ENCODE measurements at regions not wholly inside any gene's neighbourhood (a gene's known extent, or its start where the extent isn't known, plus 50 kb on each side); places are given as distances from the start of the nearest gene placed in this dataset.

DNA sequence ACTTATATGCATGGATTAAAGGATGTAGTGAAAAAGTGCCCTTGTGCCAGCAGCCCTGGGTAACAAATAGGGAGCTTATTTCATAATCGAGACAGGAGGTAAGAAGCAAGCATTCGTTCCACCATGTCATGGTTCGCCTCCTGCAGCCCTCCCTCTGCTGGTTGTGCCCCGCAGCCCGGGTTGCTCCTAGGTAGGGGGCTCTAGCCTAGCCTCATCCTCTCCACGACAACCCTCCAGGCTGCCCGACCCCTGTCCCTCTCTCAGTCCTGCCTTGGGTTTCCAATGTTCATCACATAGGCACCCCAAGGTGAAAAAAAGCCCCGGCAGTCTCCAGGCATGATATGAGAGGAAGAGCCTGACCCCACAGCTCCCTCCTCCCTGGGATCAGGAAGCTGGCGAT lies 75.5 kb upstream of the SYNDIG1 start:
- TF ChIP-seq, protein P1, sequence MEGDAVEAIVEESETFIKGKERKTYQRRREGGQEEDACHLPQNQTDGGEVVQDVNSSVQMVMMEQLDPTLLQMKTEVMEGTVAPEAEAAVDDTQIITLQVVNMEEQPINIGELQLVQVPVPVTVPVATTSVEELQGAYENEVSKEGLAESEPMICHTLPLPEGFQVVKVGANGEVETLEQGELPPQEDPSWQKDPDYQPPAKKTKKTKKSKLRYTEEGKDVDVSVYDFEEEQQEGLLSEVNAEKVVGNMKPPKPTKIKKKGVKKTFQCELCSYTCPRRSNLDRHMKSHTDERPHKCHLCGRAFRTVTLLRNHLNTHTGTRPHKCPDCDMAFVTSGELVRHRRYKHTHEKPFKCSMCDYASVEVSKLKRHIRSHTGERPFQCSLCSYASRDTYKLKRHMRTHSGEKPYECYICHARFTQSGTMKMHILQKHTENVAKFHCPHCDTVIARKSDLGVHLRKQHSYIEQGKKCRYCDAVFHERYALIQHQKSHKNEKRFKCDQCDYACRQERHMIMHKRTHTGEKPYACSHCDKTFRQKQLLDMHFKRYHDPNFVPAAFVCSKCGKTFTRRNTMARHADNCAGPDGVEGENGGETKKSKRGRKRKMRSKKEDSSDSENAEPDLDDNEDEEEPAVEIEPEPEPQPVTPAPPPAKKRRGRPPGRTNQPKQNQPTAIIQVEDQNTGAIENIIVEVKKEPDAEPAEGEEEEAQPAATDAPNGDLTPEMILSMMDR (IDR thresholded peaks at IDR 0.05; ENCODE audit: insufficient read depth, low read length, poor library complexity, severe bottlenecking): no peak
- H3K4me3 ChIP-seq (ENCODE audit: low read depth, low read length): no peak overlapping the region
- no peaks in the 10 kb centered on the region for H3K27me3 ChIP-seq (ENCODE audit: control insufficient read depth, insufficient read depth, low read length)
- DNase-seq (ENCODE audit: low read depth): no peak
- no peaks in the 10 kb centered on the region for H3K36me3 ChIP-seq (ENCODE audit: control insufficient read depth, insufficient read depth, low read length)

DNA sequence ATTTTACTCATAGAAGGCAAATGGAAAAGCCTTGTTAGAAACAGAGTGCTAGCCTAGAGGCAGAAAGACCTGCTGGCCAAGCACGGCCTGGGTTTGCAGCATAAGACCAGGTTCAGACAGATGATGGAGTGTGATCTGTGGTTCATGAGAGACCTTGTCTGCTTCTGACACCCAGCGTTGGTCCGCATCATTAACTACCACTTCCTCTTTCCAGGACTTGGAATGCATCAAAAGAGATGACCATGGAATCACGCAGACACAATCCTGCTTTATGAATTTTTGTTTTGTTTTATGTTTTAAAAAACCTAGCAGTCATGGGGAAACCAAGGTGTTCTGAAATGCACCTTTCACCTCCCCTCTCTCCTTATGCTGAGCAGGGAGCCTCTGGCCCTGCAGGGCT lies 76.8 kb upstream of the SYNDIG1 start:
- Histone ChIP-seq H3K36me3 (ENCODE audit: control insufficient read depth, insufficient read depth, low read length) (no peaks in the 10 kb centered on the region), H3K27me3 (ENCODE audit: control insufficient read depth, insufficient read depth, low read length) (no peaks in the 10 kb centered on the region), H3K4me3 (ENCODE audit: low read depth, low read length) (no peak overlapping the region)
- TF ChIP-seq, protein P1 (IDR thresholded peaks at IDR 0.05; ENCODE audit: insufficient read depth, low read length, poor library complexity, severe bottlenecking): no peak
- no peak for DNase-seq (ENCODE audit: low read depth)

DNA sequence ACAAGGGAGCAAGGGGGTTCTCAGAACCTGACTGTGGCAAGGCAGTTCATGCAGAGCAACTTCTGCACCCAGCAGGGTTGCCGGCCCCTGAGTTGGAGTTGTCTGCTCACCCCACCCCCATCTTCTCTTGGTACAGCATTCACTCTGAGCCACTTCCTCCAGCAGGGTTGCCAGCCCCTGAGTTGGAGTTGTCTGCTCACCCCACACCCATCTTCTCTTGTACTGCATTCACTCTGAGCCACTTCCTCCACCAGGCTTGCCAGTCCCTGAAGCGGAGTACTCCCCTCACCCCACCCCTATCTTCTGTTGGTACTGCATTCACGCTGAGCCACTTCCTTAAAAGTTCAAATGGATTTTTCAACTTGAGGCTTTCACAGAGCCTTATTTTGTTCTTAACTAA lies 79.7 kb upstream of the SYNDIG1 start:
- no peak overlapping the region for H3K4me3 ChIP-seq (ENCODE audit: low read depth, low read length)
- TF ChIP-seq, protein P1 (IDR thresholded peaks at IDR 0.05; ENCODE audit: insufficient read depth, low read length, poor library complexity, severe bottlenecking): no peak
- no peaks in the 10 kb centered on the region for H3K36me3 ChIP-seq (ENCODE audit: control insufficient read depth, insufficient read depth, low read length)
- H3K27me3 ChIP-seq (ENCODE audit: control insufficient read depth, insufficient read depth, low read length): no peaks in the 10 kb centered on the region
- no peak for DNase-seq (ENCODE audit: low read depth)

DNA sequence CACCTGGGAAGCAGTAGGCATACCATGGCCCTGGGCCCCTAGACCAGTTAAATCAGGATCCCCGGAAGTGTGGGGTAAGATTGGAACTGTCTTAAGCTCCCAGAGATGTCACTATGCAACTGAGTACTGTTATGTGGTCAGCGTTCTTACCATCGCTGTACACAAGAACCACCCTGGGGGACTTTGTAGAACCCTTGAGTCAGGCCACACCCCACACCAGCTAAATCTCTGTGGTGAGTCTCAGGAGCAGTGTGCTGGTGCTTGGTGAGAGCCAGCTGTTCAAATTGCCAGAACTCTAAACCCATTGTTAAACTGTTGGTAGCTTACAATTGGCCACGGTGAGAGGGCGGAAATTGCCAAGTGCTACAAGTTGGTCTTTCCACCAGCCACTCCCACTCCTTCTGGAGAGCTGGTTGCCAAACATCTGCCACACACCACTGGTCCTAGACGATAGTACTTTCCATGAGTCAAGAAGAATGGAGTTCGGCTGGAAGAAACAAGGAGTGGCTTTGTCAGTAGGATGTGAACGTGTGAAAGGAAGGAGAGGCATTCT lies 80.5 kb upstream of the SYNDIG1 start:
- DNase-seq (ENCODE audit: low read depth): no peak
- TF ChIP-seq, protein P1 (IDR thresholded peaks at IDR 0.05; ENCODE audit: insufficient read depth, low read length, poor library complexity, severe bottlenecking): no peak
- Histone ChIP-seq H3K27me3 (ENCODE audit: control insufficient read depth, insufficient read depth, low read length) (no peaks in the 10 kb centered on the region), H3K4me3 (ENCODE audit: low read depth, low read length) (no peak overlapping the region), H3K36me3 (ENCODE audit: control insufficient read depth, insufficient read depth, low read length) (no peaks in the 10 kb centered on the region)

DNA sequence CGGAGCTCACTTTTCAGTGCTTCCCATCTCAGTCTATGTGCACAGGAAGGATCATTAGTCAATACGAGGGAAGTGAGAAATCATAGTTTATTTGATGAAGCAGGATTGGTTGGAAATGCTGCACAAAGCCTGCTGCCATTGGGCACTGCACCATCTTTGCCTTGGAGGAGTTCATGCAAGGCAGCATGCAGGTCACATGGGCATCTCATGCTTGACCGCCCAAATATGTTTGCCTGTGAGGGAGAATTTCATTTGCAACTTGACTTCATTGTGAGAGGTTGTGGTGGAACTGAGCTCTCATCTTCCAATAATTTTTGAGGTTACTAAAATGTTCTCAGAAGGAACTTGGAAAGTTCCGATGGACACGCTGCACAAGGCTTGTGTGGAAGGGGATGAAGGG lies 83.9 kb upstream of the SYNDIG1 start:
- no peak overlapping the region for H3K4me3 ChIP-seq (ENCODE audit: low read depth, low read length)
- DNase-seq (ENCODE audit: low read depth): no peak
- TF ChIP-seq, protein P1 (IDR thresholded peaks at IDR 0.05; ENCODE audit: insufficient read depth, low read length, poor library complexity, severe bottlenecking): no peak
- no peaks in the 10 kb centered on the region for H3K36me3 ChIP-seq (ENCODE audit: control insufficient read depth, insufficient read depth, low read length)
- H3K27me3 ChIP-seq (ENCODE audit: control insufficient read depth, insufficient read depth, low read length): no peaks in the 10 kb centered on the region

DNA sequence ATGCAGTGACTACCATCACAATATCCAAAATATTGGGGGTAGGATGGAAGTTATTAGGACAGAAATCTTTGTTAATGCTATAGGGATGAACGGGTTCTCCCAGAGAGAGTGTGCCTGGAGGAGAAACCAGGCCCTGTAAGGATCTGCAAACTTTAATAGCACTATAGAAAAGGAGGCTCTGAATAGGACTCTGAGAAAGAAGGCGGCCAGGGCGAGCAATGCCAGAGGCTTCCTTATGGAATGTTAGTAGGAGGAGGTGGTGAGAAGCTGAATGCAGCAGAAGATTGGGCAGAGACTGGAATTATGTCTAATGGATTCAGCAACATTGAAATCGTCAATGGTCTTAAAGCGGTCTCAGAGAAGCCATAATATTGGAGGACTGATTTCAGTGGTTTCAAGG lies 84.6 kb upstream of the SYNDIG1 start:
- no peak overlapping the region for H3K4me3 ChIP-seq (ENCODE audit: low read depth, low read length)
- no peaks in the 10 kb centered on the region for H3K36me3 ChIP-seq (ENCODE audit: control insufficient read depth, insufficient read depth, low read length)
- no peaks in the 10 kb centered on the region for H3K27me3 ChIP-seq (ENCODE audit: control insufficient read depth, insufficient read depth, low read length)
- TF ChIP-seq, protein P1 (IDR thresholded peaks at IDR 0.05; ENCODE audit: insufficient read depth, low read length, poor library complexity, severe bottlenecking): no peak
- no peak for DNase-seq (ENCODE audit: low read depth)

All from kidney epithelial cell (primary cell).